Right lung (tissue), 2 donors: ENCODE measurements at regions not wholly inside any gene's neighbourhood (a gene's known extent, or its start where the extent isn't known, plus 50 kb on each side); places are given as distances from the start of the nearest gene placed in this dataset.
"Not testable (repeated sequence)": the region's sequence is repeated elsewhere in the genome, so short reads cannot be mapped to it uniquely, and the experiment has no call there.

Source experiments
- DNase-seq, 2 donors: peaks; one replicate each; pipeline ENCODE4 v3.0.0-alpha.2; 2013

- DNase-seq: no peak
These were observed 615.4 kb upstream of the MIR17HG start for GRCh38 chr13:90732049-90732448.

- not testable (repeated sequence) for DNase-seq
These were observed 613.0 kb upstream of the MIR17HG start for GRCh38 chr13:90734497-90734896.

GRCh38 chr13:90738881-90739280 is 608.6 kb upstream of the MIR17HG start:
- no peak for DNase-seq

- DNase-seq: no peak
These were observed 607.4 kb upstream of the MIR17HG start for GRCh38 chr13:90740099-90740498.

DNA sequence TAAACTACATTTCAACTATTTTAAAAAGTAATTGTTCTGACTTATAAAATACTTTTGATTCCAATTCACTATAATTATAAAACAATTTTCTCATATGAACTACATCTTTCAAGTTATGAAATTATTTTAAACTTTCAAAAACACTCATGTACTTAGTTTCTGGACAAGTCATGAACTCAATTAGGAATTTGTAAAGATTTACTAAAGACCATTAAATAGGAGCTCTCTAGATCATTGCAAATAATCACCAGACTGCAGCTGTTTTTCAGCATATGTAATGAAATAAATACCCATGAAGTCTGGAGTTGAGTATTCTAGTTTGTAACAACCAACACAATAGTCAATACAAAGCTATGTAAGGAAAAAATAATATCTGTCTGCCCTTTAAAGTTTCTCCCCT is 605.1 kb upstream of the MIR17HG start:
- peak in 1 of 2 donors; percentile 23 for DNase-seq

- no peak for DNase-seq
These were observed 601.3 kb upstream of the MIR17HG start for GRCh38 chr13:90746230-90746629.

- no peak for DNase-seq
These were observed 597.5 kb upstream of the MIR17HG start for GRCh38 chr13:90750021-90750420.

GRCh38 chr13:90751026-90751425 is 596.5 kb upstream of the MIR17HG start:
- DNase-seq: no peak

GRCh38 chr13:90752070-90752469 is 595.4 kb upstream of the MIR17HG start:
- DNase-seq: no peak

DNA sequence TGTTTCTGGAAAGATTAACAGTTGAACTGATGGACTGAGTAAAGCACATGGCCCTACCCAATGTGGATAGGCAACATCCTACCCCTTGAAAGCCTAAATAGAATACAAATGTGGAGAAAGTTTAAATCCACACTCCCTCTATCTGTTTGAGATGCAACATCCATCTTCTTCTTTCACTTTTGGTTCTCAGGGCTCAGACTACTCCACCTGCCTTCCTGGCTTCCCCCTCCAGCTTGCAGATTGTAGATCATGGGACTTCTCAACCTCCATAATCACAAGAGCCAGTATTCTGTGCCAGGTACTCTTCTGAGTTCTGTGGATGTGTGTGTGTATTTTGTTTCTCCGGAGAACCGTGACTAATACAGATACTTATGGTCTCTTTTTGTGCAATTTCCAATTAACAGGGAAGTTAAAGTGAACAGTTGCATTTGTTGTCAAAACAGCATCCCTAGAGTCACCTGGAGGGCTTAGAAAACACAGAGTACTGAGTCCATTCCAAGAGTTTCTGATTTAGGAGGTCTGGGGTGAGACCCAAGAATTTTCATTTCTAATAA is 590.3 kb upstream of the MIR17HG start:
- DNase-seq: no peak

- DNase-seq: no peak
These were observed 586.8 kb upstream of the MIR17HG start for GRCh38 chr13:90760639-90761038.

- DNase-seq: peak; percentile 24 to 36
These were observed 583.9 kb upstream of the MIR17HG start for GRCh38 chr13:90763476-90764150.

DNA sequence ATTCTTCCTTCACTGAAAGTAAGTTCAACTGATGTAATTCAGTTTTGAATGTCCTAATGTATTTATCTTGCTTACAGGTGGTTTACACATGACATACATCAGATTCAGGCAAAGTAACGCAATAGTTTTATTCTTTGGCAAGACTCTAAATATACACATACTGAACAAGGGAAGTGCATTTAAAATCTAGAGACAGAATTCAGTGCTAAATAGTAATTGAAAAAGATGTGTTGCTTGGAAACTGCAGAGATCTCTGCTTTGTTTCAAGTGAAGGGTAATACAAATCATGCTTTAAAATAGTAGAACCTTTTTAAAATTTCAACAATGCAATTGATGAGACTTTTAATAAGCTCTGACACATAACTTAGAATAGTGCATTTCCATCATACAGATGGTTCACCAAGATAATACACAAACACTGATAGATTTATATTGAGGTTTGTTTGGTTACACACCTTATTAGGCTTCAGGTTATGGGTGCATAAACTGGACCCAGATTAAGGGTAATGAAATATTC is 581.0 kb upstream of the MIR17HG start:
- no peak for DNase-seq

- no peak for DNase-seq
These were observed 579.4 kb upstream of the MIR17HG start for GRCh38 chr13:90768116-90768515.

DNA sequence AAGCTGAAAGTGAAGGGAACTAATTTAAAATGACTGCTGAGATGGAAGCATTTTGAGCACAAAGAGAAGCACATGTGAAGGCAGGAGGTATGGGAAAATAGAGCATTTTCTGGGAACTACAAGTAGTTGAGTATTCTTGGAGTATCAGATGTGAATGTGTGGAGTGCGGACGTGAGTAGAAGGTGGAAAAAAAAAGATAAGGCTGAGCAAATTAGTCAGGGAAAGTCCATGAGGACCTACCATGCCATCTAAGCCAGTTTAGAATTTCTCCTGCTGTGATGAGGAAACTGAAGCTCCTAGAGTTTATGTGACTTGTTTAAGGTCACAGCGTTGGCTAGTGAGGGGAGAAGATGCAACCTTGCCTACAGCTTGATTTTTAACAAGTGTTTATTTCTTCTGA is 578.1 kb upstream of the MIR17HG start:
- DNase-seq: no peak

DNA sequence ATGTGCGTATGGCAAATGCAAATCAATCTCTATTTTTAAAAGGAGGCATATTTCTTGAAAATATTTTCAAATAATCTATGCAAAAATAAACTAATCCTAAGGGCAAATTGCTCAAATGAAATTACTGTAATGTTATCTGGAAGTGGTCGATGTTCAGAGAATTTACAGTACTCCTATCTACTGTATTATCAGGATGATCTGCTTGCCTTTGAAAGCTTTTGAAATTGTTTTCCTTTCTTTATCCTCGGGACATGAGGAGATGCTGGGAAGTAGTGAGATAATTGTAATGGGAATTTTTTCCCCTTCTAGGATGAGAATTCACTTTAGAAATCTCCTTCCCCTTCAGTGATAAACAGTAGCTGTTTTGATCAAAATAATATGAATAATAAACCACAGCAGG is 577.2 kb upstream of the MIR17HG start:
- DNase-seq: no peak

DNA sequence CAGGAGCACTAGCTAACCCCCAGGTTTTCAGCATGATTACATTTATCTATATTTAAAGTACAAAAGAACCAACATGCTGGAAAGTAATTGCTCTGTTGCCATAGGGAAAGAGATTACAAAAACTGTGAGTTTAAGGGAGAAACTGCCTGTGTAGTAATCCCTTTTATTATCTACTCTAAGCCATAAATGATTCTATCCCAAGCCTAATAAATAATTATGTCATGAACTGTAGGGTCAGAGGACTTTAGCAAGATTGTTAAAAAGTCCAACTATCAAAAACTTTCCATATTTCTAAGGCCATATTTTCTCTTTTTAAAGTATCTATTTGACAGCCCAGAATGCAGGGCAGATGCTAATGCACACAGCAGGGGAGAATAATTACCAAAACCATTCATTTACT is 573.8 kb upstream of the MIR17HG start:
- DNase-seq: no peak

- DNase-seq: no peak
These were observed 571.3 kb upstream of the MIR17HG start for GRCh38 chr13:90776051-90776748.

GRCh38 chr13:90783273-90783672 is 564.2 kb upstream of the MIR17HG start:
- no peak for DNase-seq

DNA sequence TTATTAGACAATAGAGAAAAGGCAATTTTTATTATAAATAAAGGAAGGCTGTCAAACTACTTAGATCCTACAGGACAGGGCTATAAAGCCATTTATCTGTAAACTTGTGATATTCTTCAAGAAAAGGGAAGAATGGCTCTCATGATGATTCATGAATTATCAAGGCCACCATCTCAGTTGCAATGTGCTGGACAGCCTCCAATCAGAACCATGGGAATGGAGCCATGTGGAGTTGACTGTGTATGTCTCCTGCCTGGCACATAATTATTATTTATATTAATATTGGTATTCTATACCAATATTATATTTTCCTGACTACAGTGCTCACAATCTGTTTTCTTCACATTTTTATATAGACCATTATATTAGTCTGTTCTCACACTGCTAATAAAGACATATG is 560.5 kb upstream of the MIR17HG start:
- DNase-seq: no peak

GRCh38 chr13:90792335-90792734 is 555.2 kb upstream of the MIR17HG start:
- DNase-seq: no peak

DNA sequence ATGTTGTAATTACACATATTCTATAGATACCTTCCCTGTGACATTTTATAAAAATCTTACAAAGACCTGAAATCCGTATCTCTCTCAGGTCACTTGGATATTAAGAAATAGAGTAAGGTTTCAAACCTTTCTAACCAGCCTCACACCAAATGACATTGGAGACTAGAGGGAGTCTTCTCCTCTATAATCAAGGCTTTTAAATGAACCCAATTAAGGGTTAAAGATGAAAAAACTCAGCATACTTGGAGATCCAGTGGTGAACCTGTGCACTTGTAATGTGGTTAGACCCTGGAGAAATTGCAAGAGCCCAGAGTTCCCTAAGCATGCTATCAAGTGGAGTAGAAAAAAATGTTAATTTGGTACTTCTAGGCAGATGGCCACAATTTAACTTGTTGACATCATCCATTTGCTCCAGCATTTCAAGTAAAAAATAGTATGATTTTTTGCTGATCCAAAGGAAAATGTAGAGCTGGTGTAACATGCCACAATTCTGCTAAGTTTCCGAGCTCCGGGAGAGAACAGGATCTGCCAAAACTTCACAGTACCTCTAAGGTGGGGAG is 554.1 kb upstream of the MIR17HG start:
- peak in 1 of 2 donors; percentile 8 for DNase-seq

DNA sequence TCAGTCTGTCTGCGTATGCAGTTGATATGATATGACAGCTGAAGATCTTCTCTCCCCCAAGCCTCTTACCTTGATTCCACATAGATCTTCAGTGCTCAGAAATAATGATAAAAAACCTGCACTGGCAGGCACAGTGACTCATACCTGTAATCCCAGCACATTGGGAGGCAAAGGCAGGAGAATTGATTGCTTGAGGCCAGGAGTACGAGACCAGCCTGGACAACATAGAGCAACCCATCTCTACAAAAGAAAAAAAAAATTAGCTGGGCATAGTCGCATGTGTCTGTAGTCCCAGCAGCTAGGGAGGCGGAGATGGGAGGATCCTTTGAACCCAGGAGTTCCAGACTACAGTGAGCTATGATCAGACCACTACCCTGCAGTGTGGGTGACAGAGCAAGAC is 551.0 kb upstream of the MIR17HG start:
- no peak for DNase-seq
